ENCODE measurements at regions not wholly inside any gene's neighbourhood (a gene's known extent, or its start where the extent isn't known, plus 50 kb on each side); places are given as distances from the start of the nearest gene placed in this dataset.
A peak's percentile ranks its signal among the peaks of the same experiment; 100 is the strongest.
"Not testable (repeated sequence)": the region's sequence is repeated elsewhere in the genome, so short reads cannot be mapped to it uniquely, and the experiment has no call there.

DNA sequence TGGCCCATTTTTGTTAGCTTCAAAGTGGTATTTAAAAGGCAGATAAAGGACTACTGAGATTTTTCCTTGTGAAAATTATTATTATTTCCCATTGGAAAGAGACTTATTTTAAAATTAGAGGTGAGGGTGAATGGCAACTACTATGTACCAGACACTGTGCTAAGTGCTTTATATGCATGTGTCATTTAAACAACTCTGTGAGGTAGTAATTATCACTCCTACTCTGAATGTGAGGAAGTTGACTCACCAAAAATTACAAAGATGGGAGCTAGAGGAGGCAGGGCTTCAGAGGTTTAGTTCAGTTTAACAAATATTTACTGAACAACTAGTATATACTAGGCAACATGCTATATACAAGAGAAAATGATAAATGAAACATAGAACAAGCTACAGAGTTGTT is 78.2 kb downstream of the MSL3 start:
- no peak for DNase-seq (ENCODE audit: low read depth, low spot score)

- DNase-seq (ENCODE audit: low read depth, low spot score) = no peak
Measured at GRCh38 chrX:11837437-11837836, 79.4 kb downstream of the MSL3 start.

- DNase-seq (ENCODE audit: low read depth, low spot score) = no peak
Measured at GRCh38 chrX:11864171-11864570, 106.1 kb downstream of the MSL3 start.

DNA sequence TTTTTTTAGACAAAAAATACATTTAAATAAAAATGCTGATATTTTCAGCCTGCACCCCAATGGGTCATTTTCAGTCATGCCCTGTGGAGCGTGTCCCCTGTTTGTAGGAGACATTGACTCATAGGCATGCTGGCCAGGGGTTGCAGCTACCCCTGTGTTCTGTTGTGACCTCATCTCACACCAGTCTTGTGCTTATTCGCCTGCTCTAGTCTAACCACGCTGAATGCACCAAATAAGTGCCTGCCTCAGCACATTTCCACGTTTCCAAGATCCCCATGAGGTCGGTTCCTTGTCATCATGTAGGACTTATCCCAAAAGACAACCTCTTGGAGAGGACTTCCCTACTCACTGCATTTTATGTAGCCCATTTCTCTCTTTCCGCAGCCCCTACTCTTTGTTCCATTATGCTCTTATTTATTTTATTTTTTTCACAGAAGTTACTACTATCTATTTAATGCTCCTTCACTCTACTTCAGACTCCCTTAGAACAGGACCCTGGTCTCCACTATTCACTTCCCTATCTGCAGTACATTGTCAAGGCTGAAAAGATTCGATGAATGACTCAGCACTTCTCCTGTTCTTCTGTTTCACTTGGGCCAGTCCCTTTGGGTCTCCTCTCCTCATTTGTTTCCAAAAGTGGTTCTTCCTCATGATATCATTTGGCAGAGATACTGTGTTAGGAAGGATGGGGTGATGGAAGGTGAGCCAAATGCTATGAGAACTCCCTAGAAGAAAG is 109.7 kb downstream of the MSL3 start:
- no peak for DNase-seq (ENCODE audit: low read depth, low spot score)

DNA sequence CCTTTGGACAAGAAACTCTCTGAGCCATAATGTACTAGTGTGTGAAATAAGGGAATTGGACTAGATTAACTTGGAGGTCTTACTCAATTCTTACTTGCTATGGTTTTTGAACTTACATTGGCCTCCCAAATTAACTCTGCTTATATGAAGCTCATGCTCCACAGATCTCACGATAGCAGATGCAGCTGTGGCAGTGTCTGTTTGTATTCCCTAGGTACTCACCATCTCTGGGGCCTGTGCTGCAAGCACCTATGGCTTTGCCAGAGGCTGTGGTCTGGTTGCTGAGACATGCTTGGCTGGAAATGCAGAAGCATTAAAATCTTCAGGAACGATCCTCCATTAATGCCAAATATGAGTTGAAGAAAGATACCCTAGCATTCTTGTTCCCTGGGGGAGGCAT is 112.8 kb downstream of the MSL3 start:
- DNase-seq (ENCODE audit: low read depth, low spot score) = no peak

GRCh38 chrX:11881485-11882170 is 123.6 kb downstream of the MSL3 start:
- DNase-seq (ENCODE audit: low read depth, low spot score) = no peak

DNA sequence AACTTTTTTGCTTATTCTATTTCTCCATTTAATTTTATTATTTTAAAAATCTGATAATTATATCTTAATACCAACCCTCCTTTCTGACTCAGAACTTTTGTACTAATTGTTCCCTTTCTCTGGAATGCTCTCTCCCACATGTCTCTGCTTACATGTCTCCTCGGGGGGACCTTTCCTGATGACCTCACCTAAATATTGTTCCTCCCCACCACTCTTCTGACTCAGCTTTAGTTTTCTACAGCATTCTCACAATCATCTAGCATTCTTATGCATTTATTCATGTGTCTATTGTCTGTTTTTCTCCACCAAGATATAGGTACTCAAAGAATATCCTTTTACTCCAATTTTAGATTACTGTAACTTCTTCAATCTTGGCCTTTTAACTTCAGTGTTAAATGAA is 128.7 kb downstream of the MSL3 start:
- DNase-seq (ENCODE audit: low read depth, low spot score) = no peak

GRCh38 chrX:11887175-11887574 is 129.1 kb downstream of the MSL3 start:
- no peak for DNase-seq (ENCODE audit: low read depth, low spot score)

- DNase-seq (ENCODE audit: low read depth, low spot score) = no peak
Measured at GRCh38 chrX:11888421-11888820, 130.4 kb downstream of the MSL3 start.

DNA sequence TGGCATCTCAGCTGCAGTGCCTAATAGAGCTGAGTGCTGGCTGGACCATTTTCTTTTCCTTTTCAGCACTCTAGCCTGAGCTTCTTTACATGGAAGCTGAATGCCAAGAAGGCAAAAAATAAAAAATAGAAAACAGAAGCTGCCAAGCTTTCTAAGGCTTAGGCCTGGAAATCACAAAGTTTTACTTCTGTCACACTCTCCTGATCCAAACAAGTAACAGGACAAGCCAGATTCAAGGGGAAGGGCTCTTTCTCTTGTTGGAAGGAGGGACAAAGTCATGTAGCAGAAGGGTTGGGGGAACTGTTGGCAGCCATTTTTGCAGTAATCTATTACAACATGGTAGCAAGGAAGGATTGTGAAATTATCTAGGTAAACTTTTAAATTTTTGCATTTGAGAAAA is 131.8 kb downstream of the MSL3 start:
- DNase-seq (ENCODE audit: low read depth, low spot score) = no peak

GRCh38 chrX:11890836-11891514 is 132.9 kb downstream of the MSL3 start:
- DNase-seq (ENCODE audit: low read depth, low spot score) = no peak

DNA sequence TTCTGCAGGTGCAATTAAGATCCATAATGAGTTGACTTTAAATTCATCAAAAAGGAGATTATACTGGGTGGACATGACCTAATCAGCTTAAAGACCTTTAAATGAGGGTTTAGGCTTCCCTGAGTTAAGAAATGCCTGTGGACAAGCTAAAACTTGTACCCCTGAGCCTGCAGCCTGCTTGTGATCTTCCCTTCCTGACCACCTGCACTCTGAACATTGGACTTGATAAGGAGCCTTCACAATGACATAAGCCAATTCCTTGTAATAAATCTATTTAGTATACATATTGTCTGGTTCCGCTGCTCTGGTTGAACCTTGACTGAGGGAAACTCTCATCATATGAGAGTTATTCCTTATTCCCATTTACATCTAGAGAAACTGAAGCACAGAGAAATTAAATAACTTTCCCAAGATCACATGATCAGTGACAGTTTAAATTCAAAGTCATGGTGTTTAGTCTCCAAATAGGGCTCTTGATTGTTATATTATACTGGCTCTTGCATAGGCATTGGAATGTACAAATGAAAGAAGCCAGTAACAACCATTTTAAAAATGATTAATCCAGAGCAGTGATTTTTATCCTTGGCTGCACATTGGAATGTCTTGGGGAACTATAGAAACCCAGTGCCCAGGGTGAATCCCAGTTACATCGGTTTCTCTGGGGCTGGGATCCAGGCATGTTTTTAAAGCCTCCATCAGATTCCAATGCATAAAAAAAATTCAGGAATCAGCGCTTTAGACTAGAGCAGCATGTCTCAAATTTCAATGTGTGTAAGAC is 136.1 kb downstream of the MSL3 start:
- no peak for DNase-seq (ENCODE audit: low read depth, low spot score)

DNA sequence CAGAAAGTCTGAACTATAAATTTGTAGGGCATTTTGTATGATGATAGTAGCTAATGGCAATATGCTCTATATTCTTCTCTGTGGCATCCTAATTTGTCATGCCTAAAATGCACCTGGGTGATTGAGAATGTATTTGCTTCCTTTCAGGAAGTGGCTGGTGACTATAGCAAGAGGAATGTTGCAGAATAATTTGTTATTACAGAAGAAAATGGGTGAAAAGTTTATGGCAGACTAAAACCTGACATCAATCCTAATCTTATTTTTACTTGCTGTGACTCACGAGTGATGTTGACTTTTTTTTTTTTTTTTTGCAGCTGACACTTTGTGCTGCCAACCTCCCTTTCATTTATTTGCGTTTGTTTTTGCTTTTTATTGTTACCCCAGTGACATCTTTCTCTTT is 141.1 kb downstream of the MSL3 start:
- no peak for DNase-seq (ENCODE audit: low read depth, low spot score)

DNA sequence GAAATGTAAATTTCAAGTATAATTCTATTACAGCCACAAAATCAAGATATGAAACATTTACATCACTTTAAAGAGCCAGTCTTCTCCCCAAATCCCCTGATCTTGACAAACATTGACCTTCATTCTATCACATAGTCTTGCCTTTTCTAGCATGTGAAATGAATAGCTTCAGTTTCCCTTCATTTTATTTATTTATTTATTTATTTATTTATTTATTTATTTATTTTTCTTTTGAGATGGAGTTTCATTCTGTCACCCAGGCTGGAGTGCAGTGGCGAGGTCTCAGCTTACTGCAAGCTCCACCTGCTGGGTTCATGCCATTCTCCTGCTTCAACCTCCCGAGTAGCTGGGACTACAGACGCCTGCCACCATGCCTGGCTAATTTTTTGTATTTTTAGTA is 147.9 kb downstream of the MSL3 start:
- DNase-seq (ENCODE audit: low read depth, low spot score) = not testable (repeated sequence)

- DNase-seq (ENCODE audit: low read depth, low spot score) = no peak
Measured at GRCh38 chrX:11908371-11908770, 150.3 kb downstream of the MSL3 start.

- no peak for DNase-seq (ENCODE audit: low read depth, low spot score)
Measured at GRCh38 chrX:11913001-11913400, 155.0 kb downstream of the MSL3 start.

- no peak for DNase-seq (ENCODE audit: low read depth, low spot score)
Measured at GRCh38 chrX:11929476-11929875, 171.4 kb downstream of the MSL3 start.

- no peak for DNase-seq (ENCODE audit: low read depth, low spot score)
Measured at GRCh38 chrX:11932423-11932822, 174.4 kb downstream of the MSL3 start.

- DNase-seq (ENCODE audit: low read depth, low spot score) = no peak
Measured at GRCh38 chrX:11934089-11934488, 176.1 kb downstream of the MSL3 start.

DNA sequence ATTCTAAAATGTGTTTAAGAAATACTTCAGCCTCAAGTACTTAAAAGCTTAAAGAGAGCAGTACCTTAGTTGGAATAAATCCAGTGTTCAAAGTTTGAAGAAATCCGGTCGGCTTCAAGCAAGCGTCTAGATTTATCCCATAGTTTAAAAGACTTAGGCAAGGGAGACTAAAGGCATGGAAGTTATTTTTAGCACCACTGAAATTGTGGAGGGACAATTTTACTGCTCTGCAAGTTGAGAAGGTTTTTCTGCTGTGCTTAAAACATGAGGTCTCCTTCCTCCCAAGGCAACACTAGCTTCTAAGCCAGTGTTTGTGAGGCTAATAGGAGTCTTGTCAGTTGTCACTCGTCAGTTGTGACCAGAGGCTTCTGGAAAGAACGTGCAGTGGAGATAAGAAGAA is 183.5 kb downstream of the MSL3 start:
- DNase-seq (ENCODE audit: low read depth, low spot score) = no peak

DNA sequence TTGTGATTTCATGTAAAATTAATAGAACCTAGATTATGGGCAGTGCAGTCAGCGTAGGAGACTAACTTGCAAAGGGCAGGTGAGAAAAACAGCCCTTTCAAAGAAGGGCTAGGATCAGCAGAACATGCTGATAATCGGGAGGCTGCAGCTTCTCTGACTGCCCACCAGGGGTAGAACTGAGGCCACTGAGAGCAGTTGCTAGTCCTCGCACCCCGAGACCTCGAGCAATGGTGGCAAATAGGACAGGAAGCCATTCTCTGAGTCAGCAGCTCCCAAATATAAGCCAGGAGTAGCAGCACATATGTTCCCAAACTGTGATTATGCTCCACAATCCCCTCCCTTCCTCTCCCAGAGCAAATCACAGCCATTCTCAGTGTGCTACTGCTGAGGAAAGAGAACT is 186.5 kb downstream of the MSL3 start:
- peak; percentile 2 for DNase-seq (ENCODE audit: low read depth, low spot score)

DNA sequence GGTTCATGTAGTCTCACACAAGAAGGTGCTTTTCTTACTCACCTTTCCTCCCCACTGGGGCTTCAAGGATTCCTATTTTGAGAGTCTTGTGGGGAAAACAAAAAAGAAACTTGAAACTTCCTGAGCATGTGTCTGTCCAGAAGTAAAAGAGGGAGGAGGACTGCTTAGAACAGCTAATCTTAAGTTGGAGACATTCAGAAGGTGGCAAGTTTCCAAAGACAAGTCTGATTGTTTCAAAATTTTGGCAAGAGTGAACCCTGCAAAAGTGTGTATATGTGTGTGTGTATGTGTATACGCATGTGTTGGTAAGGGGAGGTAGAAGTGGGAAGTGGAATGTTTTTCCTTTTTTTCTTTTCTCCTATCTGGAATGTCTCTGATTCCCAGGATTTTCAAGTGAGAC is 189.0 kb upstream of the FRMPD4 start:
- DNase-seq (ENCODE audit: low read depth, low spot score) = no peak

All from brain pericyte (primary cell).